K562 (cell line): ENCODE measurements at regions not wholly inside any gene's neighbourhood (a gene's known extent, or its start where the extent isn't known, plus 50 kb on each side); places are given as distances from the start of the nearest gene placed in this dataset.

Experiments
- ATAC-seq: fragments of 200-7000 bp; cut with Tn5 transposase; 3 replicates; pipeline ENCODE4 v1.9.1; 2020; ENCODE audit warnings: moderate library complexity
- BruUV-seq: library from RNA; stranded (reverse); fragments of 400-500 nt; replicated peaks from 2 replicates; lab custom pipeline; 2021; lab: Mats Ljungman, UMichigan
- CTCF ChIA-PET: fragments of 300-600 bp; formaldehyde crosslinking; extraction: SDS; loops from one replicate; lab custom pipeline; 2021; ENCODE audit warnings: low intra/inter-chr PET ratio; lab: Yijun Ruan, JAX
- POLR2A ChIA-PET: fragments of 300-600, 350-650 bp; sonication (Branson Sonifier 250); formaldehyde crosslinking; extraction: SDS; loops from one replicate; lab custom pipeline; 2021; ENCODE audit warnings: antibody characterized with exemption, inconsistent platforms; lab: Yijun Ruan, JAX
- DNase-seq, 4 experiments: peaks; one replicate each; pipeline versions ENCODE4 v3.0.0 to v3.0.0-alpha.2; 2011 to 2018; ENCODE audit warnings: low spot score in 3 of 4, mixed read lengths in 3 of 4; ENCODE audit errors: extremely low read depth in 1 of 4
- FAIRE-seq: peaks from 2 replicates; lab custom pipeline; 2011; peaks lifted over from hg19 to GRCh38; lab: Jason Lieb, UNC
- H2AFZ ChIP-seq: 2 replicates; pipeline ENCODE4 v1.6.0; 2011; ENCODE audit warnings: low read depth, low read length, control low read depth, inconsistent platforms
- H3K27ac ChIP-seq: fragments of 200-600 bp; 3 replicates; pipeline ENCODE4 v1.8.0; 2011; ENCODE audit warnings: low read depth, mild to moderate bottlenecking, control low read depth, inconsistent platforms, low read length, moderate library complexity, mixed read lengths; ENCODE audit errors: extremely low read depth
- H3K27me3 ChIP-seq, 2 experiments: fragments of 300-600 bp in 1 of 2; 2 replicates in 1 of 2; 3 replicates in 1 of 2; pipeline versions ENCODE4 v1.6.0 to v1.8.0; 2011; ENCODE audit warnings: inconsistent platforms in 2 of 2, low read length in 2 of 2, mild to moderate bottlenecking in 1 of 2, mixed read lengths in 1 of 2, moderate library complexity in 1 of 2; ENCODE audit not compliant: control insufficient read depth in 2 of 2, insufficient read depth in 2 of 2
- H3K36me3 ChIP-seq: fragments of 300-600 bp; 3 replicates; pipeline ENCODE4 v1.8.0; 2011; ENCODE audit warnings: mild to moderate bottlenecking, low read length, inconsistent platforms; ENCODE audit not compliant: control insufficient read depth, insufficient read depth
- H3K4me1 ChIP-seq, 2 experiments: fragments of 200-600 bp in 1 of 2; replicated peaks in 1 of 2; 2 replicates in 1 of 2; 3 replicates in 1 of 2; pipeline versions ENCODE4 v1.5.1 to v1.8.0; 2011; ENCODE audit warnings: inconsistent platforms in 2 of 2, low read length in 2 of 2, mild to moderate bottlenecking in 1 of 2, mixed read lengths in 1 of 2, moderate library complexity in 1 of 2; ENCODE audit not compliant: control insufficient read depth in 2 of 2, insufficient read depth in 2 of 2
- H3K4me2 ChIP-seq: 2 replicates; pipeline ENCODE4 v1.6.1; 2011; ENCODE audit warnings: low read length, control low read depth, inconsistent platforms, mixed read lengths; ENCODE audit not compliant: insufficient read depth
- H3K4me3 ChIP-seq: fragments of 200-600 bp; sonication (generic), shearing (Covaris generic); 2 replicates; pipeline ENCODE4 v1.5.1; 2016; ENCODE audit warnings: control low read depth, inconsistent platforms
- H3K79me2 ChIP-seq: fragments of 200-600 bp; 3 replicates; pipeline ENCODE4 v1.8.0; 2011; ENCODE audit warnings: low read length, inconsistent platforms; ENCODE audit not compliant: control insufficient read depth, insufficient read depth
- H3K9ac ChIP-seq, 2 experiments: 2 replicates each; pipeline versions ENCODE4 v1.6.0 to v1.6.1; 2011; ENCODE audit warnings: low read depth in 2 of 2, low read length in 2 of 2, control low read depth in 1 of 2, inconsistent platforms in 1 of 2, mild to moderate bottlenecking in 1 of 2, mixed read lengths in 1 of 2; ENCODE audit not compliant: insufficient read depth in 1 of 2
- H3K9me1 ChIP-seq: one replicate; pipeline ENCODE4 v1.6.0; 2011; ENCODE audit warnings: inconsistent platforms, mild to moderate bottlenecking, low read length, moderate library complexity; ENCODE audit not compliant: control insufficient read depth, insufficient read depth
- H3K9me3 ChIP-seq: replicated peaks from 2 replicates; pipeline ENCODE4 v1.5.1; 2011; ENCODE audit warnings: low read depth, low read length, inconsistent platforms; ENCODE audit not compliant: control insufficient read depth, insufficient read depth
- H4K20me1 ChIP-seq: replicated peaks from 2 replicates; pipeline ENCODE4 v1.6.1; 2011; ENCODE audit warnings: low read length, inconsistent platforms, mixed read lengths; ENCODE audit not compliant: control insufficient read depth, insufficient read depth
- CBX2 ChIP-seq: fragments of 200-600 bp; sonication (generic); IDR thresholded peaks from one replicate; pipeline ENCODE4 v1.6.1; 2012; ENCODE audit warnings: mild to moderate bottlenecking, low read length, inconsistent platforms; ENCODE audit not compliant: insufficient read depth, poor library complexity, severe bottlenecking
- GABPB2 ChIP-seq: fragments of 250-450 bp; sonication (Bioruptor Pico); conservative IDR thresholded peaks from 2 replicates; pipeline ENCODE4 v1.5.1; 2021; ENCODE audit warnings: mild to moderate bottlenecking
- HEY1 ChIP-seq: fragments of 250-450 bp; sonication (Bioruptor Pico); IDR thresholded peaks from 2 replicates; pipeline ENCODE4 v1.5.0; 2020; ENCODE audit warnings: mild to moderate bottlenecking, moderate library complexity, borderline replicate concordance
- LARP7 ChIP-seq: fragments of 450-650 bp; IDR thresholded peaks from 2 replicates; pipeline ENCODE4 v1.6.1; 2016
- MCM5 ChIP-seq: fragments of 450-650 bp; IDR thresholded peaks from 2 replicates; pipeline ENCODE4 v1.6.1; 2016; ENCODE audit warnings: low read depth
- NCOA6 ChIP-seq: fragments of 450-650 bp; IDR thresholded peaks from 2 replicates; pipeline ENCODE4 v1.6.1; 2017; ENCODE audit warnings: mild to moderate bottlenecking
- OTX1 ChIP-seq: fragments of 450-650 bp; formaldehyde crosslinking; IDR thresholded peaks from 2 replicates; pipeline ENCODE4 v1.4.0; 2022; ENCODE audit warnings: mild to moderate bottlenecking
- ZNF165 ChIP-seq: fragments of 250-450 bp; sonication (Bioruptor Pico); IDR thresholded peaks from 2 replicates; pipeline ENCODE4 v1.4.0; 2020; ENCODE audit warnings: borderline replicate concordance
- ZNF778 ChIP-seq: fragments of 450-650 bp; formaldehyde crosslinking; IDR thresholded peaks from 2 replicates; pipeline ENCODE4 v1.4.0; 2020; ENCODE audit warnings: mild to moderate bottlenecking, moderate library complexity
- WGBS: fragments of 100-300 bp; shearing (Covaris generic); methylation state at CpG from one replicate; pipeline ENCODE4 v1.1.6; 2016; ENCODE audit warnings: low coverage, mixed read lengths; ENCODE audit not compliant: insufficient coverage; ENCODE audit errors: missing lambda C conversion rate; 5-methylcytosine and 5-hydroxymethylcytosine counted together
- in situ Hi-C: fragments of 300-500 bp; cut with MboI; formaldehyde crosslinking; loops from 4 replicates; pipeline ENCODE4 v1.15.0; 2018; ENCODE audit warnings: inconsistent platforms, mixed read lengths
- intact Hi-C: fragments of 100-400 bp; cut with micrococcal nuclease; formaldehyde crosslinking; loops from 2 replicates; pipeline ENCODE4 v1.14.2; 2022
- TF ChIP-seq, protein P1 (sequence below): sonication (generic); formaldehyde crosslinking; IDR thresholded peaks from 2 replicates; pipeline ENCODE4 v1.8.1; 2023; ENCODE audit warnings: mild to moderate bottlenecking, missing genetic modification reagents
- TF ChIP-seq, protein P2 (sequence below): fragments of 450-650 bp; IDR thresholded peaks from one replicate; pipeline ENCODE4 v1.6.1; 2018; ENCODE audit warnings: mild to moderate bottlenecking, moderate library complexity; ENCODE audit not compliant: partially characterized antibody
- TF ChIP-seq, protein P3 (sequence below): sonication (generic); formaldehyde crosslinking; IDR thresholded peaks from 2 replicates; pipeline ENCODE4 v1.8.1; 2022; ENCODE audit warnings: missing genetic modification reagents
- TF ChIP-seq, protein P4 (sequence below): sonication (generic); formaldehyde crosslinking; IDR thresholded peaks from 2 replicates; pipeline ENCODE4 v1.8.1; 2023; ENCODE audit warnings: mild to moderate bottlenecking, missing genetic modification reagents

DNA sequence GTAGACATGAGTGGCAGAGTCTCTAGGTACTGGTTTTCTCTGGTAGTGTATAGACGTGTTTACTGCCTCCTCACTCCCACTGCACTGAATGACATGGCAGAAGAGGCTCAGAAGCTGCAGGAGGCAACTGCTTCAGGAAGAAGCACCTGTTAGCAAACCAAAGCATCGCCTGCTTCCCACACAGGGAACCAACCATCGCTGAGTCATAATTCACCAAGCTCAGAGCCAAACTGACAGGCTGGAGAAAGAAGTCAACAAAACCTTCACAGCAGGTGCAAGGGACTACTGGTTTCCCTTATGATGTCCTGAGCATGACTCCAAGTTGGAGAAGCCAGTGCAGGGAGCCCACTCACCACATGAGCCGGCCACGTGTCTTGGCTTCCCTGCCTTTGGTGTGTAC is 69.8 kb downstream of the KCTD12 start:
- Histone ChIP-seq H2AFZ (no peak overlapping the region), H3K36me3 (no peaks in the 10 kb centered on the region), H3K27me3 (no peaks in the 10 kb centered on the region), H4K20me1 (no peaks in the 10 kb centered on the region), H3K9me3 (no peaks in the 10 kb centered on the region), H3K9ac (no peak overlapping the region), H3K79me2 (no peaks in the 10 kb centered on the region), H3K4me2 (no peak overlapping the region), H3K4me3 (no peak overlapping the region), H3K9me1 (no peaks in the 10 kb centered on the region), H3K4me1 (no peaks in the 10 kb centered on the region), H3K27ac (no peak overlapping the region)
- in situ Hi-C loops: no loop called here
- FAIRE-seq (no peak), DNase-seq (no peak), ATAC-seq (no peak)
- POLR2A ChIA-PET: interaction anchor here (0.6 kb wide), 1 partner anchor 31 kb away, joined by 3 read pairs; no protein-coding TSS in a partner anchor
- intact Hi-C loops: no loop called here
- 0% methylated on average over 5 of the region's 5 CpGs for WGBS
- CTCF ChIA-PET: no interaction called here
- no TSS peak for BruUV-seq
- TF ChIP-seq HEY1 (CRISPR knock-in tag): no peak
- TF ChIP-seq, protein P1, sequence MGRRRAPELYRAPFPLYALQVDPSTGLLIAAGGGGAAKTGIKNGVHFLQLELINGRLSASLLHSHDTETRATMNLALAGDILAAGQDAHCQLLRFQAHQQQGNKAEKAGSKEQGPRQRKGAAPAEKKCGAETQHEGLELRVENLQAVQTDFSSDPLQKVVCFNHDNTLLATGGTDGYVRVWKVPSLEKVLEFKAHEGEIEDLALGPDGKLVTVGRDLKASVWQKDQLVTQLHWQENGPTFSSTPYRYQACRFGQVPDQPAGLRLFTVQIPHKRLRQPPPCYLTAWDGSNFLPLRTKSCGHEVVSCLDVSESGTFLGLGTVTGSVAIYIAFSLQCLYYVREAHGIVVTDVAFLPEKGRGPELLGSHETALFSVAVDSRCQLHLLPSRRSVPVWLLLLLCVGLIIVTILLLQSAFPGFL (CRISPR knock-in tag): no peak
- TF ChIP-seq, protein P2, sequence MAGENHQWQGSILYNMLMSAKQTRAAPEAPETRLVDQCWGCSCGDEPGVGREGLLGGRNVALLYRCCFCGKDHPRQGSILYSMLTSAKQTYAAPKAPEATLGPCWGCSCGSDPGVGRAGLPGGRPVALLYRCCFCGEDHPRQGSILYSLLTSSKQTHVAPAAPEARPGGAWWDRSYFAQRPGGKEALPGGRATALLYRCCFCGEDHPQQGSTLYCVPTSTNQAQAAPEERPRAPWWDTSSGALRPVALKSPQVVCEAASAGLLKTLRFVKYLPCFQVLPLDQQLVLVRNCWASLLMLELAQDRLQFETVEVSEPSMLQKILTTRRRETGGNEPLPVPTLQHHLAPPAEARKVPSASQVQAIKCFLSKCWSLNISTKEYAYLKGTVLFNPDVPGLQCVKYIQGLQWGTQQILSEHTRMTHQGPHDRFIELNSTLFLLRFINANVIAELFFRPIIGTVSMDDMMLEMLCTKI: no peak
- TF ChIP-seq MCM5: no peak
- no peak for TF ChIP-seq LARP7
- TF ChIP-seq NCOA6: no peak
- TF ChIP-seq GABPB2 (CRISPR knock-in tag): no peak
- TF ChIP-seq ZNF778 (CRISPR knock-in tag): no peak
- no peak for TF ChIP-seq OTX1 (CRISPR knock-in tag)
- no peak for TF ChIP-seq CBX2
- TF ChIP-seq ZNF165: no peak
- TF ChIP-seq, protein P3, sequence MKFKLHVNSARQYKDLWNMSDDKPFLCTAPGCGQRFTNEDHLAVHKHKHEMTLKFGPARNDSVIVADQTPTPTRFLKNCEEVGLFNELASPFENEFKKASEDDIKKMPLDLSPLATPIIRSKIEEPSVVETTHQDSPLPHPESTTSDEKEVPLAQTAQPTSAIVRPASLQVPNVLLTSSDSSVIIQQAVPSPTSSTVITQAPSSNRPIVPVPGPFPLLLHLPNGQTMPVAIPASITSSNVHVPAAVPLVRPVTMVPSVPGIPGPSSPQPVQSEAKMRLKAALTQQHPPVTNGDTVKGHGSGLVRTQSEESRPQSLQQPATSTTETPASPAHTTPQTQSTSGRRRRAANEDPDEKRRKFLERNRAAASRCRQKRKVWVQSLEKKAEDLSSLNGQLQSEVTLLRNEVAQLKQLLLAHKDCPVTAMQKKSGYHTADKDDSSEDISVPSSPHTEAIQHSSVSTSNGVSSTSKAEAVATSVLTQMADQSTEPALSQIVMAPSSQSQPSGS (CRISPR knock-in tag): no peak
- TF ChIP-seq, protein P4, sequence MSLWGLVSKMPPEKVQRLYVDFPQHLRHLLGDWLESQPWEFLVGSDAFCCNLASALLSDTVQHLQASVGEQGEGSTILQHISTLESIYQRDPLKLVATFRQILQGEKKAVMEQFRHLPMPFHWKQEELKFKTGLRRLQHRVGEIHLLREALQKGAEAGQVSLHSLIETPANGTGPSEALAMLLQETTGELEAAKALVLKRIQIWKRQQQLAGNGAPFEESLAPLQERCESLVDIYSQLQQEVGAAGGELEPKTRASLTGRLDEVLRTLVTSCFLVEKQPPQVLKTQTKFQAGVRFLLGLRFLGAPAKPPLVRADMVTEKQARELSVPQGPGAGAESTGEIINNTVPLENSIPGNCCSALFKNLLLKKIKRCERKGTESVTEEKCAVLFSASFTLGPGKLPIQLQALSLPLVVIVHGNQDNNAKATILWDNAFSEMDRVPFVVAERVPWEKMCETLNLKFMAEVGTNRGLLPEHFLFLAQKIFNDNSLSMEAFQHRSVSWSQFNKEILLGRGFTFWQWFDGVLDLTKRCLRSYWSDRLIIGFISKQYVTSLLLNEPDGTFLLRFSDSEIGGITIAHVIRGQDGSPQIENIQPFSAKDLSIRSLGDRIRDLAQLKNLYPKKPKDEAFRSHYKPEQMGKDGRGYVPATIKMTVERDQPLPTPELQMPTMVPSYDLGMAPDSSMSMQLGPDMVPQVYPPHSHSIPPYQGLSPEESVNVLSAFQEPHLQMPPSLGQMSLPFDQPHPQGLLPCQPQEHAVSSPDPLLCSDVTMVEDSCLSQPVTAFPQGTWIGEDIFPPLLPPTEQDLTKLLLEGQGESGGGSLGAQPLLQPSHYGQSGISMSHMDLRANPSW (CRISPR knock-in tag): no peak
